ENCODE measurements at regions not wholly inside any gene's neighbourhood (a gene's known extent, or its start where the extent isn't known, plus 50 kb on each side); places are given as distances from the start of the nearest gene placed in this dataset.

DNA sequence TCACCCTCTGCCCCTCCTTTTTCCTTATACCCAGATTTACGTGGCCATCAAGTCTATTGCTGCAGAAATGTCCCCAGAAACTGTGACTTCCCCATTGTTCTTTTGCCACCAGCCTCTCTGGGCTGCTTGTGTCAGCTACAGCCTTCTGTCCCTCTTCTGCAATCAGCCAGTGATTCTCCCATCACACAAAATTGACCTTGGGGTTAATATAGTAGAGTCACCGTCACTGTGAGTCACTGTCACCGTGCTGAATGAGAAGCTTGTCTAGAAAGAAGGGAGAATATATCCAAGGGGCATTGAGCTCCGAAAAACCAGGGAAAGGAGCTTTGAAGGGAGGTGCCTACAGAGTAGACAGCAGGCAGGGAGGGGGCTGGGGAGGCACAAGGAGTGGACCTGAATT is 290.5 kb downstream of the HAPSTR1 start:
- Histone ChIP-seq H3K27ac (ENCODE audit: low read length) (no peak overlapping the region), H3K36me3 (ENCODE audit: control insufficient read depth, insufficient read depth, low read length) (no peaks in the 10 kb centered on the region), H3K4me1 (ENCODE audit: control insufficient read depth, insufficient read depth, low read length) (no peaks in the 10 kb centered on the region), H3K4me3 (ENCODE audit: low read depth in 2 of 2, low read length in 2 of 2) (no peak overlapping the region), H3K9me3 (ENCODE audit: control insufficient read depth, insufficient read depth, low read depth, low read length) (no peaks in the 10 kb centered on the region), H3K27me3 (ENCODE audit: control insufficient read depth, insufficient read depth, low read length) (peaks cover 3% of the 10 kb centered on the region; the same call in 1 of the 2 replicates)
- TF ChIP-seq SIN3A (IDR thresholded peaks at IDR 0.05; ENCODE audit: borderline replicate concordance, insufficient read depth, low read depth, low read length) (no peak), TCF7L2 (IDR thresholded peaks at IDR 0.05; ENCODE audit: low read depth, low read length) (no peak), POLR2AphosphoS5 (IDR thresholded peaks at IDR 0.05; ENCODE audit: low read depth, low read length) (no peak)
- TF ChIP-seq, protein P1, sequence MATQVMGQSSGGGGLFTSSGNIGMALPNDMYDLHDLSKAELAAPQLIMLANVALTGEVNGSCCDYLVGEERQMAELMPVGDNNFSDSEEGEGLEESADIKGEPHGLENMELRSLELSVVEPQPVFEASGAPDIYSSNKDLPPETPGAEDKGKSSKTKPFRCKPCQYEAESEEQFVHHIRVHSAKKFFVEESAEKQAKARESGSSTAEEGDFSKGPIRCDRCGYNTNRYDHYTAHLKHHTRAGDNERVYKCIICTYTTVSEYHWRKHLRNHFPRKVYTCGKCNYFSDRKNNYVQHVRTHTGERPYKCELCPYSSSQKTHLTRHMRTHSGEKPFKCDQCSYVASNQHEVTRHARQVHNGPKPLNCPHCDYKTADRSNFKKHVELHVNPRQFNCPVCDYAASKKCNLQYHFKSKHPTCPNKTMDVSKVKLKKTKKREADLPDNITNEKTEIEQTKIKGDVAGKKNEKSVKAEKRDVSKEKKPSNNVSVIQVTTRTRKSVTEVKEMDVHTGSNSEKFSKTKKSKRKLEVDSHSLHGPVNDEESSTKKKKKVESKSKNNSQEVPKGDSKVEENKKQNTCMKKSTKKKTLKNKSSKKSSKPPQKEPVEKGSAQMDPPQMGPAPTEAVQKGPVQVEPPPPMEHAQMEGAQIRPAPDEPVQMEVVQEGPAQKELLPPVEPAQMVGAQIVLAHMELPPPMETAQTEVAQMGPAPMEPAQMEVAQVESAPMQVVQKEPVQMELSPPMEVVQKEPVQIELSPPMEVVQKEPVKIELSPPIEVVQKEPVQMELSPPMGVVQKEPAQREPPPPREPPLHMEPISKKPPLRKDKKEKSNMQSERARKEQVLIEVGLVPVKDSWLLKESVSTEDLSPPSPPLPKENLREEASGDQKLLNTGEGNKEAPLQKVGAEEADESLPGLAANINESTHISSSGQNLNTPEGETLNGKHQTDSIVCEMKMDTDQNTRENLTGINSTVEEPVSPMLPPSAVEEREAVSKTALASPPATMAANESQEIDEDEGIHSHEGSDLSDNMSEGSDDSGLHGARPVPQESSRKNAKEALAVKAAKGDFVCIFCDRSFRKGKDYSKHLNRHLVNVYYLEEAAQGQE (IDR thresholded peaks at IDR 0.05; ENCODE audit: insufficient read depth in 1 of 2, low read depth in 2 of 2, low read length in 1 of 2): no peak
- TF ChIP-seq, protein P2, sequence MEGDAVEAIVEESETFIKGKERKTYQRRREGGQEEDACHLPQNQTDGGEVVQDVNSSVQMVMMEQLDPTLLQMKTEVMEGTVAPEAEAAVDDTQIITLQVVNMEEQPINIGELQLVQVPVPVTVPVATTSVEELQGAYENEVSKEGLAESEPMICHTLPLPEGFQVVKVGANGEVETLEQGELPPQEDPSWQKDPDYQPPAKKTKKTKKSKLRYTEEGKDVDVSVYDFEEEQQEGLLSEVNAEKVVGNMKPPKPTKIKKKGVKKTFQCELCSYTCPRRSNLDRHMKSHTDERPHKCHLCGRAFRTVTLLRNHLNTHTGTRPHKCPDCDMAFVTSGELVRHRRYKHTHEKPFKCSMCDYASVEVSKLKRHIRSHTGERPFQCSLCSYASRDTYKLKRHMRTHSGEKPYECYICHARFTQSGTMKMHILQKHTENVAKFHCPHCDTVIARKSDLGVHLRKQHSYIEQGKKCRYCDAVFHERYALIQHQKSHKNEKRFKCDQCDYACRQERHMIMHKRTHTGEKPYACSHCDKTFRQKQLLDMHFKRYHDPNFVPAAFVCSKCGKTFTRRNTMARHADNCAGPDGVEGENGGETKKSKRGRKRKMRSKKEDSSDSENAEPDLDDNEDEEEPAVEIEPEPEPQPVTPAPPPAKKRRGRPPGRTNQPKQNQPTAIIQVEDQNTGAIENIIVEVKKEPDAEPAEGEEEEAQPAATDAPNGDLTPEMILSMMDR (IDR thresholded peaks at IDR 0.05): no peak
- in situ Hi-C loops (cut with HindIII; ENCODE audit: low pct_unique_long_range_greater_than_20kb, low sequenced_read_pairs): no loop called here
- BruUV-seq (replicated peaks): no TSS peak
- no peak for ATAC-seq
- CTCF ChIA-PET: no interaction called here
- DNase-seq (ENCODE audit: low read depth, low spot score): no peak
- POLR2A ChIA-PET: no interaction called here
- intact Hi-C loops (cut with micrococcal nuclease; ENCODE audit: unreplicated experiment): no loop called here

DNA sequence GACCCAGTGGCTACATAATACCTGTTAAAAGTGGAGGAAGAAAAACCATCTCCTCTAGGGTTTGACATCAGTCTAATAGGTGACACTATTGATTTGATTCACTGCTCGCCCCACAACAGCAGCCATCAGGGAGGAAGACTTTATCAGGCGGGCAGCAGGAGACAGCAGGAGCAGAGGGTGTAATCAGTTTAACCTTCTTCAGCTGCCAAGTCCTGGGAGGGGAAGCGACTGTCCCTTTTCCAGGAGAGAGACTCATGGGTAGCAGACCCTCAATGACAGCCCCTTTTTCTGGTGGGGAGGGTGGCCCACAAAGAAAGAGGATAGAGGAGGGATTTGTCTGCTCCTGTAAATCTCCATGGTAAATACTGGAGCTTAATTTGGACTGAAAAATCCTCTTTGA is 291.8 kb downstream of the HAPSTR1 start:
- intact Hi-C loops (cut with micrococcal nuclease; ENCODE audit: unreplicated experiment) (no loop called here), in situ Hi-C loops (cut with HindIII; ENCODE audit: low pct_unique_long_range_greater_than_20kb, low sequenced_read_pairs) (no loop called here)
- TF ChIP-seq POLR2AphosphoS5 (IDR thresholded peaks at IDR 0.05; ENCODE audit: low read depth, low read length): no peak
- TF ChIP-seq, protein P1 (IDR thresholded peaks at IDR 0.05; ENCODE audit: insufficient read depth in 1 of 2, low read depth in 2 of 2, low read length in 1 of 2): no peak
- TF ChIP-seq, protein P2 (IDR thresholded peaks at IDR 0.05): no peak
- TF ChIP-seq TCF7L2 (IDR thresholded peaks at IDR 0.05; ENCODE audit: low read depth, low read length): no peak
- ATAC-seq: no peak
- DNase-seq (ENCODE audit: low read depth, low spot score): no peak
- Histone ChIP-seq H3K4me1 (ENCODE audit: control insufficient read depth, insufficient read depth, low read length) (no peaks in the 10 kb centered on the region), H3K27ac (ENCODE audit: low read length) (no peak overlapping the region), H3K9me3 (ENCODE audit: control insufficient read depth, insufficient read depth, low read depth, low read length) (no peaks in the 10 kb centered on the region), H3K4me3 (ENCODE audit: low read depth in 2 of 2, low read length in 2 of 2) (no peak overlapping the region), H3K27me3 (ENCODE audit: control insufficient read depth, insufficient read depth, low read length) (peaks cover 3% of the 10 kb centered on the region; the same call in 1 of the 2 replicates), H3K36me3 (ENCODE audit: control insufficient read depth, insufficient read depth, low read length) (no peaks in the 10 kb centered on the region)
- ChIA-PET CTCF (no interaction called here), POLR2A (no interaction called here)
- BruUV-seq (replicated peaks): no TSS peak
